Fibroblast of skin of scalp (primary cell): ENCODE measurements at regions not wholly inside any gene's neighbourhood (a gene's known extent, or its start where the extent isn't known, plus 50 kb on each side); places are given as distances from the start of the nearest gene placed in this dataset.
"Not testable (repeated sequence)": the region's sequence is repeated elsewhere in the genome, so short reads cannot be mapped to it uniquely, and the experiment has no call there.

Experiments used
- DNase-seq: peaks from one replicate; pipeline ENCODE4 v3.0.0-alpha.2; 2013

DNA sequence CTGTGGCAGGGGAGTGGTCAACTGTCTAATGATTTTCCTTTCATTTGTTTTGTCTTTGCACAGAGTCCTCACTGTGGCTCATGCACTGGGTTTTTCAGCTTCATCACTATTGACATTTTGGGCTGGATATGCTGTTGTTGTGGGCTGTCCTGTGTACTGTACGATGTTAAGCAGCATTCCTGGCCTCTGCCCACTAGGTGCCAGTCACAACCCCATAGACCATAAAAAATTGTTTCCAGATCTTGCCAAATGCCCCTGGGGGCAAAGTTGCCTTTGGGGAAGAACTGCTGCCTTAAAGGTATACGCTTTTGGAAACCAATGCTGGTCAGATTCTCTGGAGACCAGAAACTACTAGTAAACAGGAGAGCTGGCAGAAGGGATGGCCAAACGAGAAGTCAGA, 310.4 kb downstream of the SPRY2 start:
- peak; percentile 47 for DNase-seq

DNA sequence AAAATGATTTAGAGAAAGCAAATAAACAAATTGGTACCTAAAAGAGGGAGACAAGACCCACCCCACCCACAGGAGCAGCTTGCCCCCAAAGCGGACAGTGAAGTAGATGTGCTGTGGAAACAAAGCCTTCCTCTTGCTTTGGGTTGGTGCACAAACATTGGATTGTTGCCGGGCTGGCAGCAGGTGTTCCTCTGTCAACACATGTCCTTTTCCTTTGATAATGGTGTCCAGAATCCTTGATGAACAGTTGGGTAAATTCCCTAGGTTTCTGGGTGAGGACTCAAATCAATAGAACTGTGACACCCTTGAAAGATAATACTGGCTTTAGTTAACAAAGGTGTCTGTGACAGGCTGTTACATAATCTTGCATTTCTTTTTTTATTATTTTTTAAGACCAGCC, 311.8 kb downstream of the SPRY2 start:
- no peak for DNase-seq

DNA sequence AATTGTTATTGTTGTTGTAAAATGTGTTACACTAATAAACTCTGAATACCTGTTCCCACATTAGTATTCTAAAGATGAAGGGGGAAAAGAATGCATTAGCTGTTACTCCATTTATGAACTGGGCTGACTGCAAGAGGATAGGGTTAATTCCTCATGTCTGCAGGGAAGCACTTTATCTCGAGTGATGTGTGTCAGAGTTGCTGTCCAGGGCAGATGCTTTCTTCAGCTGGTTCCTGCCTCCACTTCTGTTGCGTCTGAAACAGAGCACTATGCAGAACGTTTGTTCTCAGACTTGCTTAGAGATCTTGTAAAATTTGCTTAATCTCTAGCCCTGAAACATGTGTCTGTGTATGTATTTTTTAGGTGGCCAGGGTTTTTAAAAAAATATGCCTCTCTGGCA, 318.8 kb downstream of the SPRY2 start:
- no peak for DNase-seq

DNA sequence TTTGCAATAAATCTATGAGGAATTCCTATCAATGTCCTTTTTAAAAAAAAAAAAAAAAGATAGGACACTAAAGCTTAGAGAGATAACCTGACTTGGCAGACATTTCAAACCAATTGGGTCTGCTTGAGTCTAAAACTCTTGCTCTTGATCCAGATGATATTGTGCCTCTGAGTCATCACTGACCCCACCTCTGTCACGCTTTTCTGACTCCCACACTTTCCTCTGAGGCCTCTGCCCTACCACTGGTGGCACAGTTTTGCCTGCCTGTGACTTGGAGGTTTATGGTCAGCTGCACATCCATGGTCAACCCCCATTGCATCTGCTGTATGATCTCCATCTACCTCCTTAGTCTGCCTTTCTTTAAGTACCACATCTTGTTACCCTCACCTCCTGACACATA, 328.7 kb downstream of the SPRY2 start:
- DNase-seq = no peak

DNA sequence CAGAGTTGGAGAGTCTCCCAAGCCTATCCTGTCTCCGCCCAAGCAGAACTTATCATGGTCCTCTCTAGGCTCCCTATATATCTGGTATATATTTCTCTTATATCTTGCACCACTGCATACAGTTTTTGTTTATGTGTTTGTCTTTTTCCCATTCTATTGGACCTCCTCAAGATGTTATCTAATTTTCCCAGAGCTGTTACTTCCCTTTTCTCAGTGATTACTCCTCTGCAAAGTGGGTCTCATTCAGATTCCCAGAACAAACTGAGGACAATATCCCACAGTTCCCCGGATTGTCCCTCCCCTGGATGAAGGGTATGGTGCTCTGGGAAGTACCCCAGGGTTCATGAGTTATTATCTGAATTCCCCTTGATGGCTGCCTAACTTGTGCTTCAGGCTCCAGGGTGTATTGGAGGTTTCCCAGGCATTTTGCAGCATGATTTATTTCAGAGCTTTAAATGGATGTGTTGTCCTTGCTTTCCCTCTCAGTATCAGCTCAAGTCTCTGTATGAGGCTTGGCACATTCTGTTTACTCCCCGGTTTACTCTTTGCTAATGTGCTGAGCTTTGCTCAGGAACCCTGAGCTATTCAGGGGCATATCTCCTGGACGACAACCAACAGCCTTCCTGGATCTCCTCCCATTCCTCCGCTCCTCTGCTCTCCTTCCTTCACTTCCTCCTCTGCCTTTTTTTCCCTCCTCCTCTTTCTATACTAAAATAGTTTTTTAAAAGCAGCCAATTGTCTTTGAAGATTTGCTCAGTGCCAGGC, 329.3 kb downstream of the SPRY2 start:
- no peak for DNase-seq

DNA sequence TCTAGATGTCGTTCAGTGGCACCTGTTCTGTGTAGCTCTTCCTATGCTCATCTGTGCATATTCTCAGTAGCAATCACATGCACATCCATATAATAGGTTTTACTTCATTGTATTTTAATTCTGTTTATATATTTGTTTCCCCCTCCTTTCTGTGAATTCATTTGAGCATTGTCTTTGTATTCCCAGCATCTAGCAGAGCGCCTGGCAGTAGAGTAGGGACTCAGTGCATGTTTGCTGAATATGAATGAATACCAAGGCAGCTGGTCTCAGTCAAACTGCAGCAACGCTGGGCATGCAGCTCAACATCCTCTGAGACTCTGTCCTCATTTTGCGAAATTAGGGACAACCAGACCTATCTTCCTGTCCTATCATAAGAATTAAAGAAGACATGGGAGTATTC, 330.1 kb downstream of the SPRY2 start:
- no peak for DNase-seq

DNA sequence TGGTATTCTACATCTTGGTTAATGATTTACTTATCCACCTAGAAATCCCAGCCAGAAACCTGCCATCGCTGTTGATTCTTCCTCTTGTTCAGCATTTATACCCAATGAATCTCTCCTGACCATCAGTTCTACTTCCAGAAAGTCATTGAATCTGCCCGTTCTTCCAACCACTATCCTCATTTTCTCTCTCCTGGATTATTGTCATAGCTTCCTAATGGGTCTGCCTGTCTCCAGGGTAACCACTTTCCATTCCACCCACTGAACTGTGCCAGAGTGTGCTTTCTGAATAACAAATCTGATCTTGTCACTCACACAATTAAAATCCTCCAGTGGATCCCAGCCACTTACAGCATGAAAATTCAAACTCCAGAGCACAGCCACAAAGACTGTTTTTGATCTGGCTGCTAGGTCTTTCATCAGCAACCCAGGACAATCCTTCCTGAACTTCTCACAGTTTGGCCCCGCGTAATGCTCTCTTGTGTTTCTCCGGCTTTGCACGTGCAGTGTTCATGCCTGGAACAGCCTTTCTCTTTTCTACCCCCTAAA, 330.6 kb downstream of the SPRY2 start:
- DNase-seq = no peak

DNA sequence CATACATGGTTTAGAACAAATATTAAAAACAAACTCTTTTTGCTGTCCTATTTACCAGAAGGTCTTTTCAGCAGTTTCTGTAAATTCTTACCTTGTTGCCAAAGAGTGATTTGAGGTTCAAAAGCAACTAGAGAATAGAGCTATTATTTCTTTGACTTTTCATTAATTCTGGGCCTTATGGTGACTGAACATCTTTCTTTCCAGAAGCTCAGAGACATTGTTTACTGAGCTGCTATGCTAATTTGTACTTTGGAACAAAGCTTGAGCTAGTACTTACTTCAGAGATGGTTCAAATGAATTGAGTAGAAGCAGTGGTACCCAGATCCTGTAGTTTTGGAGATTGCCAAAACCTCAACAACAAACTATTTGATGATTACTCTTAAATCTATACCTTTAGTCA, 331.2 kb downstream of the SPRY2 start:
- no peak for DNase-seq

DNA sequence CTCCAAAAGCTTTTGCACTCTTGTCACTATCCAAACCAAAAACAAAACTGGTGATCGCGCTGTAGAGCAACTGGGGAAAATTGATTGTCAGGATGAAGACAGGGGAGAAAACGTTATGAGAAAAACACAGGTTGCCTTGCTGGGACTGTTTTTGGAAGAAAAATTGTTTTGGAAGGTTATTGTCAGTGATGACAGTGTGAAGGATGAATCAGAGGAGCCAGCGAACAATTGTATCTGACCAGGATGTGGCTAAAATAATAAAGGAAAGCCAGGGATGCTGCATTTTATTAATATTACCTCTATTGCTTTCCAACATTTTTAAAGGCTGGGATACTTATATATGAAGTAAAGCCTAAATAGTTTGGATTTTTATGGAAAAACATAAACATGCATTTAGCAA, 334.0 kb downstream of the SPRY2 start:
- no peak for DNase-seq

DNA sequence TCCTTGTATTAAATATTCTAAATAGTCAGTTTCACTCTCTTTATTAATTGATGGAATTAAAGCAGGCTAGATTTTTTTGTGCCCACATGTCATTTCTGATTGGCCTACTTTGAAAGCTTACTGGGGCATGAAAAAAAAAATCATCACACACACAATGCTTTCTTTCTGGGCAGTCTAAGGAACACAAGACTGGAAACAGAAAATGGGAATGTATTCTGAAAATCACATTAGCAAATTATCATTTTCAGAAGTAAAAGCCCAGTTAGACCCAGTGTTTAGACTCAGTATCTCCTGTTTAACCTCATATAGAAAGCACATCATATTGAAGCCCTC, 339.4 kb downstream of the SPRY2 start:
- DNase-seq = no peak

DNA sequence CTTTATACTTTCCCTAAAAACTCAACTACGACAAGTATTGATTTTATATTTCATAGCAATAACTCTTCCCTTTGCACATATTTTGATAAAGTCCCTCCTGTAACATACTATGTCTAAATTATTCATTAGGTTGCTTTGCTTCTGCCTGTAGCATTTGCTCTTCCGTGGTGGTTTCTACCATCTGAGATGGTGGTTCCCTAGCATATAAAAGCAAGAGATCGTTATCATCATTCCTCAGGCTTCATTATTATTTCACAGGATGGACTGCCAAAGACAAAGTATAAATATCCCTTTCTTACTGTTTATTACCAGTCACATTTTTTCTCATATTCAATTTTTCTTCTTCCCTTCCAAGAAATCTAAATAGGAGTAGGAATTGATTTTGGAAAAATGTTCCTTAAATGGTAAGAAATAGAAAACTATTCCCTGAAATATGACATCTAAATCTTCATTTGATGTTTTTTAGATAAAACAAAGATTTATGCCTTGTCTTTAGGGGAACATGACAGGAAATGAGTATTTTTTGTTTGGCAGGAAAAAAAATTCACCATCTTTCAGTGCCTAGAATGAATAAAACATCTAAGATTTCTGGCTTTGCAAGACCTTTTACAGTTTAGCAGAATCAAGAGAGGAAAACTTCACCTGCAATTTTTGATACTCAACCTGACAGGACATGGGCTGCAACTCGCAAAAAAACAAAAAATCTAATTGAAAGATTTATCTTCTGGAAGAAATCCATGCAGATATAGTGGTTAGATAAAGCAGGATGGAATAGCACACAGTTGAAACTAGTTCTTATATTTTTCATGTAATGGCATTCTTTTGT, 340.0 kb downstream of the SPRY2 start:
- no peak for DNase-seq

DNA sequence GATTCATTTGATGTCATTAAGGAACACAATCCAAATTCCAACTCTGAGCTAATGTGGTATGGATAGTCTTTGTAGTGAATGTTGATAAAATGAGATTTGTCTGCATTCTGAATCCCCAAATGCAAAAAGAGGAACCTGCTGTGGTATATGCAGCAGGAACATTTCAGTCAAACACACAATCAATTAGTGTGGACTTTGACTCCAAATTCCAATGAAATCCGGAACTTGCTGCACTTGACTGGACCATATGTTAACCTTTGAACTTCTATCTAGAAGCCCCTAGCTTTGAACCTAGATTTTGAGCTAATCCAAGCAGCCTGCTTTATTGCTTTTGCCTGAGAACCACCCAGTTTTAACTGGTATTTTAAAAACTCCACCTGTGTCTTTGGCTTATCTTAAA, 341.3 kb downstream of the SPRY2 start:
- DNase-seq = no peak

DNA sequence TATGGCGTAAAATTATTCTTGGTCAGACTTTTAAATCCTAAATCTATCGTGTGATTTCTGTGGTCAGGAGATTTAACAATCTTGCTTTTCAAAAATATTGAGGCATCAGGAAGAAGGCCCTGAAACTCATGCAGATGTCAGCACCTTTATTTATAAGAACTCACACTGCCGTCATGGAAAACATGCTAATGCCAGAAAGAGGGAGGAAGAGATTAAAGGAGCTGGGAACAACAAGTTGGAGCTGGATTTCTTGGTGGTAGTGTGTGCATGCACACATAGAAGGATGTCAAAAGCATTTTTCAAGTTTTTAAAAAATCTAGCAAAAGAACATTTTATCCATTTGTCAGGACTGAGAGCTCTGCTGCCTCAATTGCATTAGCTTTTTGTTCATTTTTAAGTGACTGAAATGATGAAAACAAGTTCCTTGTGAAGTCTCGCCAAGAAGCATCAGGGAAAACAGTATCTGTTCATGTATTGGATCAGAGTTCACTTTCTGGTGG, 342.5 kb downstream of the SPRY2 start:
- DNase-seq = no peak

DNA sequence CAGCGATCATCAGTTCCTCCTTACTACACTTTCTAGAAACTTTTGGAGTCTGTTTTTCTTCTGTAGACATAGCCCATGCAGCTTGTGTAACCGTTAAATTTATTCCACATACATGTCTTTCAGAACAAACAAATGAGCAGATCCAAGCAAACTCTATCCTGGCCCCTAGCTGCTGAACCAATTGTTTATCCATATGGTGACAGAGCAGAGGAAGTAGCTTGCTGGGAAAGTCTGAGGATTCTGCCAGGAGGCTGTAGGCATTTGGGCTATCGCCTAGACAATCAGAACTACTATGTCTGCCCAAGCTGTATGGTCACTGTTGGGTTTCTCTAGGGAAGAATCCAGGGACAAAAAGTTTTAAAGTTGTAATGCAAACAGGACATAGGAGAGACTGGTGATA, 343.7 kb downstream of the SPRY2 start:
- no peak for DNase-seq

DNA sequence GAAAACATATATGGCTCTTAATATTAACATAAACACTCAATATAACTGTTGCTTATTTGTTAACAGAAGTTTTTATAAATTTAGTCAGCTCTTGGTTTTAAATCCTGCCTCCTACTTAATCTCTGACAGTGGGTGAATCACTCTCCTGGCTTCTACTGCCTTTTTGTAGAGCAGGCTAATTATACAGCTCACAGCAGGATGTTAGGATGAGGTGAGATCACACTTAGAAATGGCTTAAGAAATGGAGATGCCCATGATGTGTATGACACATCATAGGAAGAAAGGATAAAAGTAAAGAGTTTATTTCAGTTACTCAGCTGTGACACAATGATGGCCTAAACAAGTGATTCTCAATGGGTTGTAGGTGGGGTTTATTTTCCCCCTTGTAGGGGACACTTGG, 345.6 kb downstream of the SPRY2 start:
- peak; percentile 75 for DNase-seq

DNA sequence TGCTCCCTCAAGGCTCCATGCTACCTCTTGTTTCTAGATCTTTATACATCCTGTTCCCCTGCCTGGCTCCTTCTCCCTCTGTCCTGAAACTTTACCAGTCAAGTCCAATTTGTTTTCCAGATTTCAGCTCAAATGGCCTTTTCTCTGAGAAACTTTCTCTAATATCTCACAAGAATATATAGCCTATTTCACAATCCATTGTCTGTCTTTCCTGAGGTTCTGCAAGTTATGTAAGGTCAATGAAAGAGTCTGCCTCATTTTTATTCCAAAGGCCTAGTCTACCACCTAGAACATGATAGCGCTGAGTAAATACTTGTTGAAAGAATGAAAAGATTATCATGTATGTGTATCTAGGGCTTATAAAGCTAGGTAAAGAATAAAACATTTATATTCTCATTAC, 348.8 kb downstream of the SPRY2 start:
- no peak for DNase-seq

DNA sequence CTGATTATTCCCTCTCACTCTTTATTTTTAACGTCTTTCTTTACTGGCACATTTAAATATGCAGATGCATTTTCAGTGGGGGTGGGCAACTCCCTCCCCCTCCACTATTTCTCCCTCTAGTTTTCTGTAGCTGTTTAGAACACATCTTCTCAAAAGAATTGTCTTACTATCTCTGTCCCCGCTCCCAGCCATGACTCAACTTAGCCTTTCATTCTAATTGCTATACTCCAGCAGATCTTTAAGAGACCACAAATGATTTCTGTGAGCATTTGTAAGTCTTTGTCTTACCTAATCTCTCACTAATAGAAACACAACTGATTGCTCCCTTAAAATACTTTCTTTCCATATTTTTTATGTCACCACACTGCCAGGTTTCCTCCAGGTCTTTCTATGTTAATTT, 350.9 kb downstream of the SPRY2 start:
- no peak for DNase-seq

DNA sequence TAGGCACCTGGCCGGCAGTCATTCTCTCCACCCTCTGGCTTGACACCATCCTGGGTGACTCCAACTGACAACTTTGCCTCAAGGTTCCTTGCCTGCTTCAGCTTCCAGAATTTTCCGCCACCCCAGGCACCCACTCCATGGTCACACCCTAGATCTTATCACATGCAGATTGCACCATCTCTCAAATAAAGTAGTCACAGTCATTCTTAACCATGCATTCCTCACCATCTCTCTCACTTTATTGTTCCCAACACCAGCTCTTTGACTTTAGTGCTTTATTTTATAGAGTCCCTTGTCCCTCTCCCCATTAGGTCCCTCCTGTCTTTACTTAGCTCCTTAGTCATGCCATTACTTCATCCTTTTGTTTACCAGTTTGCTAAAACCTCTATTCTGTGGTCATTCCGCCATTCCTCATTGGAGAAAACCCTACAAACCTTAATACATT, 351.7 kb downstream of the SPRY2 start:
- no peak for DNase-seq

DNA sequence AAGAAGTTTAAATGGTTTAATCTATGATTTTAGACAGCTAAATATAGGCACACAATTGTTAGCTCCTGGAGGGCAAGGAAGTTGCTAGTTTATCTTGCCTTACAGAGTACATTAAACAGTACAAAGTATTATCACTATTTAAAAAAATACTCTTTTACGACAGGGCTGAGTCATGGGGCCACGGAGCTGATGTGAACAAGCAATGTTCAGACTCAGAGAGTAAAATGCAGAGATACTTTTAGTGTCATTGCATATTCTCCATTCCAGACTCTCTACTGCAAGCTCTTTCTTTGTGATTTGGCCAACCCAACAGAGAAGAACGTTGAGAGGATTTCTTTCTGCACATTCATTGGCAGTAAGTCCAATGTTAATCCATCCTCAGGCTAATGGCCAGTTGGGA, 352.4 kb downstream of the SPRY2 start:
- DNase-seq = peak; percentile 42

DNA sequence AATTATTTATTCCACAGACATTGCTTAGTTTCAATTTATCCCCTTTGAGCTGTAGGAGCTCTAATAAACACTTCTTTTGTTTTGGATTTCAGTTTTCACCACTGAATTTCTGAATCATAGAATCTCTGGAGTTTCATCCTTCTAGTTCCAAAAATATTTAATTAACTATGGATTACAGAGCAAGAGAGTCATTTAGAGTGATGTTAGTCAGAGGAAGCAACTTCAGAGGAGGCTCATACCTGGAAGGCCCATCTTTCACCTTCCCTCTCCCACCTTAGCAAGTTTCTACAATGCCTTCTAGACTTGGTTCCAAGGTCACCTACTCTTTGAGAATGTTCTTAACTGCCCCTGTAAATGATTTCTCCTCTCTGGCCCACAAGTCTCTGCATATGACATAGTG, 353.2 kb downstream of the SPRY2 start:
- no peak for DNase-seq

DNA sequence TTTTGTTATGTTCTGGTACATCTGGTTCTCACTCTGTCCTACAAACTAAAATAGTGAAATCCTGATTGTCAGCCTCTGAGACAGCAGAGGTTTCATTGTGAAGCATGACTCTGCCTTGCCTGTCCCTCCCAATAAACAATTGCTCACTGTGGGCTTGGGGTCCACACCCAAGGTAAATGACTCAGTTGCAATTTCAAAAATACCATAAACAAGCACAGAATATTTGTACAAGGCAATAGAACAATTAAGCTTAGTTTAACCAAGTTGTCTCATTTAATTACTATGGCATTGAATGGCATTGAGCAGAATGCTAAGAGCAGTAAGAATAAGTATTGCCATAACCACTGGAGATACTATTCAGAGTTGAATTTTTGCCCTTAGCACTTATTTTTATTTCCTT, 353.6 kb downstream of the SPRY2 start:
- DNase-seq = no peak

DNA sequence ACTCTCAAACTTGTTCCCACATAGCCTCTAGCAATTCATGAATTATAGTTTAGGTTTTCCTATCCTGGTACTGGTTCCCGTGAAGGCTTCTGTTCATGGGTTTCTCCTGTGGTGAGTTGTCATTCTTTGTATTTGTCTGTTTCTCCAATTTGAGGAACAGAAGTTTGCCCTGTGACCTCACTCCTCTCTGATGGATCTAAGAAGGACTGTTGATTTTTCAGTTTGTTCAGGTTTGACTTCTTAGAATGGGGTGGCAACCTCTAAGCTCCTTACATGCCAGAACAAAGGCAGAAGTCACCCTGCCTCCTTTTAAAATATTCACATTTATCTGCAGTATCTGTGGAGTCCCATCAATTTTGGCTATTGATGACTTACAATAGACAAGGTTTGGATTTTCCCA, 354.0 kb downstream of the SPRY2 start:
- no peak for DNase-seq

DNA sequence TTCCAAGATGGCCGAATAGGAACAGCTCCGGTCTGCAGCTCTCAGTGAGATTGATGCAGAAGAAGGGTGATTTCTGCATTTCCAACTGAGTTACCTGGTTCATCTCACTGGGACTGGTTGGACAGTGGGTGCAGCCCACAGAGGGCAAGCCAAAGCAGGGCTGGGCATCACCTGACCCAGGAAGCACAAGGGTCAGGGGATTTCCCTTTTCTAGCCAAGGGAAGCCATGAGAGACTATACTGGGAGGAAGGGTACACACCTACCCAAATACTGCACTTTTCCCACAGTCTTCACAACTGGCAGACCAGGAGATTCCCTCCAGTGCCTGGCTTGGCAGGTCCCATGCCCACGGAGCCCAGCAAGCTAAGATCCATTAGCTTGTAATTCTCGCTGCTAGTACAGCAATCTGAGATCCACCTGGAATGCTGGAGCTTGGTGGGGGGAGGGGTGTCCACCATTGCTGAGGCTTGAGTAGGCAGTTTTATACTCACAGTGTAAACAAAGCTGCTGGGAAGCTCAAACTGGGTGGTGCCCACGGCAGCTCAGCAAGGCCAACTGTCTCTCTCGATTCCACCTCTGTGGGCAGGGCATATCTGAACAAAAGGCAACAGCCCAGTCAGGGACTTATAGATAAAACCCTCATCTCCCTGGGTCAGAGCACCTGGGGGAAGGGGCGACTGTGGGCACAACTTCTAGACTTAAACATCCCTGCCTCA, 365.8 kb downstream of the SPRY2 start:
- DNase-seq = not testable (repeated sequence)
